ENCODE measurements at regions not wholly inside any gene's neighbourhood (a gene's known extent, or its start where the extent isn't known, plus 50 kb on each side); places are given as distances from the start of the nearest gene placed in this dataset.

GRCh38 chr5:145062280-145063062, 772.7 kb downstream of the PRELID2 start:
- no peak overlapping the region for H3K27ac Mint-ChIP-seq
- DNase-seq (ENCODE audit: low spot score in 2 of 2, unreplicated experiment in 2 of 2) = no peak

GRCh38 chr5:145056800-145057199, 778.3 kb downstream of the PRELID2 start:
- H3K4me3 Mint-ChIP-seq = no peak overlapping the region
- TF ChIP-seq CTCF (IDR thresholded peaks at IDR 0.05; ENCODE audit: unreplicated experiment) = no peak
- no peak overlapping the region for H3K27ac Mint-ChIP-seq

More at GRCh38 chr5:145062280-145063062, 772.7 kb downstream of the PRELID2 start:
- TF ChIP-seq CTCF (IDR thresholded peaks at IDR 0.05; ENCODE audit: unreplicated experiment) = no peak
- H3K9me3 Mint-ChIP-seq = peaks cover 6% of the 10 kb centered on the region
- no peaks in the 10 kb centered on the region for H3K4me1 Mint-ChIP-seq
- H3K27me3 Mint-ChIP-seq (ENCODE audit: low read depth) = peaks cover 17% of the 10 kb centered on the region
- no peak overlapping the region for H3K4me3 Mint-ChIP-seq
- H3K36me3 Mint-ChIP-seq = no peaks in the 10 kb centered on the region

GRCh38 chr5:145050181-145050580, 785.0 kb downstream of the PRELID2 start:
- no peak for TF ChIP-seq CTCF (IDR thresholded peaks at IDR 0.05; ENCODE audit: unreplicated experiment)
- H3K4me1 Mint-ChIP-seq = peaks cover 2% of the 10 kb centered on the region
- no peaks in the 10 kb centered on the region for H3K9me3 Mint-ChIP-seq
- no peak overlapping the region for H3K27ac Mint-ChIP-seq
- H3K4me3 Mint-ChIP-seq = no peak overlapping the region
- no peak for DNase-seq (ENCODE audit: low spot score in 2 of 2, unreplicated experiment in 2 of 2)
- peaks cover 3% of the 10 kb centered on the region for H3K27me3 Mint-ChIP-seq (ENCODE audit: low read depth)
- no peaks in the 10 kb centered on the region for H3K36me3 Mint-ChIP-seq

More at GRCh38 chr5:145056800-145057199, 778.3 kb downstream of the PRELID2 start:
- H3K27me3 Mint-ChIP-seq (ENCODE audit: low read depth) = no peaks in the 10 kb centered on the region
- H3K4me1 Mint-ChIP-seq = peaks cover 3% of the 10 kb centered on the region
- peaks cover 6% of the 10 kb centered on the region for H3K9me3 Mint-ChIP-seq
- H3K36me3 Mint-ChIP-seq = no peaks in the 10 kb centered on the region
- no peak for DNase-seq (ENCODE audit: low spot score in 2 of 2, unreplicated experiment in 2 of 2)

GRCh38 chr5:145044970-145045369, 790.2 kb downstream of the PRELID2 start:
- H3K9me3 Mint-ChIP-seq = peaks cover 7% of the 10 kb centered on the region
- no peak for TF ChIP-seq CTCF (IDR thresholded peaks at IDR 0.05; ENCODE audit: unreplicated experiment)
- peaks cover 2% of the 10 kb centered on the region for H3K4me1 Mint-ChIP-seq
- no peak overlapping the region for H3K27ac Mint-ChIP-seq
- H3K27me3 Mint-ChIP-seq (ENCODE audit: low read depth) = no peaks in the 10 kb centered on the region
- H3K4me3 Mint-ChIP-seq = no peak overlapping the region
- no peaks in the 10 kb centered on the region for H3K36me3 Mint-ChIP-seq
- no peak for DNase-seq (ENCODE audit: low spot score in 2 of 2, unreplicated experiment in 2 of 2)

GRCh38 chr5:145028626-145029025, 806.5 kb downstream of the PRELID2 start:
- Mint-ChIP-seq H3K4me1 (no peaks in the 10 kb centered on the region), H3K27ac (no peak overlapping the region), H3K4me3 (no peak overlapping the region), H3K27me3 (ENCODE audit: low read depth) (no peaks in the 10 kb centered on the region), H3K9me3 (no peaks in the 10 kb centered on the region), H3K36me3 (no peaks in the 10 kb centered on the region)
- DNase-seq (ENCODE audit: low spot score in 2 of 2, unreplicated experiment in 2 of 2) = no peak
- TF ChIP-seq CTCF (IDR thresholded peaks at IDR 0.05; ENCODE audit: unreplicated experiment) = no peak

Measured in mesothelial cell of epicardium (in vitro differentiated cells).